A673 (cell line): ENCODE measurements at regions not wholly inside any gene's neighbourhood (a gene's known extent, or its start where the extent isn't known, plus 50 kb on each side); places are given as distances from the start of the nearest gene placed in this dataset.

Experiments used
- EZH2 ChIP-seq: fragments of 200-600 bp; sonication (generic); IDR thresholded peaks from 2 replicates; pipeline ENCODE4 v1.6.1; 2017; ENCODE audit warnings: borderline replicate concordance, low read depth, mild to moderate bottlenecking, mixed read lengths, antibody characterized with exemption, low read length; ENCODE audit not compliant: poor library complexity, severe bottlenecking
- TF ChIP-seq, protein P1 (sequence below): fragments of 300-800, 200-600 bp; sonication (generic); conservative IDR thresholded peaks from 2 replicates; pipeline ENCODE4 v1.5.1; 2017; ENCODE audit warnings: low read depth, mild to moderate bottlenecking, antibody characterized with exemption, low read length, moderate library complexity, mixed read lengths

DNA sequence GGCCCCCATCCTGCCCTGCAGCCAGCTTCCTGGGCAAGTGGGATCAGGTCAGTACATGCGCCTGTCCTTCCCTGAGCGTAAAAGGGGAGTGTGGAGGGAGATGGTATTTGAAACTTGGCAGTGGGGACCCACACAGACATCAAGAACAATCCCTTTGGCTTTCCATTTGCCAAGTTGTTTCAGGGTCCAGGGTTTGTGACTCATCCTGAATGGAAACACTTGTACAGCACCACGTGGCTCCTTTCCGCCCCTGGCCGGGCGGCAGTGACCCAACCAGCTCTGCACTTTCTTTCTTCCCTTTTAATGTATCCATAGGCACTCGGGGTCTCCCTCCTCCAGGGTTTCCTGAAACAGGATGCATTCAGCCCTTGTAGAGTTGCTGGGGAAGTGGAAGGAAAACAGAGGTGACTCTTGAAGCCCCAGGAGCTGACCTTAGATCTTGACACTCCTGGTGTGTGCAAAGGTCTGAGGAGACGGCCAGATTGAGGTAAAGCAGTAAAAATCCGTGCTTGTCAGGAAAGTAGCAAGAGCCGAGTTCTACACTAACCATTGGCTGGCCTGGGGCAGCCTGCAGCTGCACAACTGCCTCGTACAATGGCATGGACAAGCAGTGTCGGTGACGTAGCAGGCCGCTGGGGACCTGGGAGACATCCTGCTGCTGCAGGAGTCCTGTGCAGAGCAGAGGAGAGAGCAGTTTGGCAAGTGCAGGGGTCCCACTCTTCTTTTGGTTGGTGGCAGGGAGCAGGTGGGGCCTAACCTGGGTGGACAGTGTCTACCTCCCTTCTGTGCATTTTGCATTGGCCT lies 189.8 kb downstream of the SNX19 start:
- TF ChIP-seq, protein P1, sequence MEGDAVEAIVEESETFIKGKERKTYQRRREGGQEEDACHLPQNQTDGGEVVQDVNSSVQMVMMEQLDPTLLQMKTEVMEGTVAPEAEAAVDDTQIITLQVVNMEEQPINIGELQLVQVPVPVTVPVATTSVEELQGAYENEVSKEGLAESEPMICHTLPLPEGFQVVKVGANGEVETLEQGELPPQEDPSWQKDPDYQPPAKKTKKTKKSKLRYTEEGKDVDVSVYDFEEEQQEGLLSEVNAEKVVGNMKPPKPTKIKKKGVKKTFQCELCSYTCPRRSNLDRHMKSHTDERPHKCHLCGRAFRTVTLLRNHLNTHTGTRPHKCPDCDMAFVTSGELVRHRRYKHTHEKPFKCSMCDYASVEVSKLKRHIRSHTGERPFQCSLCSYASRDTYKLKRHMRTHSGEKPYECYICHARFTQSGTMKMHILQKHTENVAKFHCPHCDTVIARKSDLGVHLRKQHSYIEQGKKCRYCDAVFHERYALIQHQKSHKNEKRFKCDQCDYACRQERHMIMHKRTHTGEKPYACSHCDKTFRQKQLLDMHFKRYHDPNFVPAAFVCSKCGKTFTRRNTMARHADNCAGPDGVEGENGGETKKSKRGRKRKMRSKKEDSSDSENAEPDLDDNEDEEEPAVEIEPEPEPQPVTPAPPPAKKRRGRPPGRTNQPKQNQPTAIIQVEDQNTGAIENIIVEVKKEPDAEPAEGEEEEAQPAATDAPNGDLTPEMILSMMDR: no peak
- TF ChIP-seq EZH2: no peak
